ENCODE measurements at regions not wholly inside any gene's neighbourhood (a gene's known extent, or its start where the extent isn't known, plus 50 kb on each side); places are given as distances from the start of the nearest gene placed in this dataset.

DNA sequence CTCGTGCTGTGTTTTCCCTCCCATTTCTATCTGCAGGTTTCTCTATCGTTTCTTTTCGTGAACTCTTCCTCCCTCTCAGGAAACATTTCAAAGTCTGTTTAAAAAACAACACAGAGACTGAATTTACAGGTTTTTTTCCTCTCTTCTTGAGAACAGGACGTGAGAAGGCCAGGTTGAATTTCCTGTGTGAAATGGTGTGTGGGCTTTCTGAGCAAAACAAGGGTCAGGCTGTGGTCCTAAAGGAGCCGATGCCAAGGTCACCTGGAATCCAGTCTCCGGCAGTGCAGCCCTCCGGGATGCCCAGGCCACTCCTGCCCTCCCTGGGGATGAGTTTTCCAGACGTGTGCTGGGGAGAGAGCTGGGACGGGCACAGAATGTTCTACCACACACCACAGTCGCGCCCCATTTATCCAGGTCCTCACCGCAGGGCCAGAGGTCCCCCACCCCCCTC is 62.7 kb upstream of the RUNX3 start:
- TF ChIP-seq, protein P1, sequence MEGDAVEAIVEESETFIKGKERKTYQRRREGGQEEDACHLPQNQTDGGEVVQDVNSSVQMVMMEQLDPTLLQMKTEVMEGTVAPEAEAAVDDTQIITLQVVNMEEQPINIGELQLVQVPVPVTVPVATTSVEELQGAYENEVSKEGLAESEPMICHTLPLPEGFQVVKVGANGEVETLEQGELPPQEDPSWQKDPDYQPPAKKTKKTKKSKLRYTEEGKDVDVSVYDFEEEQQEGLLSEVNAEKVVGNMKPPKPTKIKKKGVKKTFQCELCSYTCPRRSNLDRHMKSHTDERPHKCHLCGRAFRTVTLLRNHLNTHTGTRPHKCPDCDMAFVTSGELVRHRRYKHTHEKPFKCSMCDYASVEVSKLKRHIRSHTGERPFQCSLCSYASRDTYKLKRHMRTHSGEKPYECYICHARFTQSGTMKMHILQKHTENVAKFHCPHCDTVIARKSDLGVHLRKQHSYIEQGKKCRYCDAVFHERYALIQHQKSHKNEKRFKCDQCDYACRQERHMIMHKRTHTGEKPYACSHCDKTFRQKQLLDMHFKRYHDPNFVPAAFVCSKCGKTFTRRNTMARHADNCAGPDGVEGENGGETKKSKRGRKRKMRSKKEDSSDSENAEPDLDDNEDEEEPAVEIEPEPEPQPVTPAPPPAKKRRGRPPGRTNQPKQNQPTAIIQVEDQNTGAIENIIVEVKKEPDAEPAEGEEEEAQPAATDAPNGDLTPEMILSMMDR (IDR thresholded peaks at IDR 0.05): no peak
- TF ChIP-seq POLR2A (IDR thresholded peaks at IDR 0.05): no peak
